Prostate gland (tissue), 2 donors: ENCODE measurements at regions not wholly inside any gene's neighbourhood (a gene's known extent, or its start where the extent isn't known, plus 50 kb on each side); places are given as distances from the start of the nearest gene placed in this dataset.

Experiments used
- DNase-seq: peaks from one replicate; pipeline ENCODE4 v3.0.0-alpha.2; 2019; ENCODE audit warnings: low spot score
- H3K27ac ChIP-seq, 2 donors: fragments of 200-600 bp; sonication (generic); 2 replicates each; pipeline ENCODE4 v1.5.1; 2017 to 2019
- H3K27me3 ChIP-seq: fragments of 200-600 bp; sonication (generic); replicated peaks from 2 replicates; pipeline ENCODE4 v1.5.1; 2019; ENCODE audit not compliant: insufficient read depth
- H3K36me3 ChIP-seq, 2 donors: fragments of 200-600 bp; sonication (generic); 1 replicate in 1 of 2; 2 replicates in 1 of 2; pipeline versions ENCODE4 v1.5.1 to v1.8.1; 2017 to 2019
- H3K4me1 ChIP-seq: fragments of 200-600 bp; sonication (generic); replicated peaks from 2 replicates; pipeline ENCODE4 v1.5.1; 2019
- H3K4me3 ChIP-seq, 2 donors: fragments of 200-600 bp; sonication (generic); 2 replicates each; pipeline ENCODE4 v1.5.1; 2017 to 2019
- H3K9me3 ChIP-seq: fragments of 200-600 bp; sonication (generic); 2 replicates; pipeline ENCODE4 v1.5.1; 2017
- CTCF ChIP-seq, 4 experiments: fragments of 200-600 bp in 2 of 4; fragments of 450-650 bp in 2 of 4; sonication (generic) in 2 of 4; IDR thresholded peaks; 1 replicate in 3 of 4; 2 replicates in 1 of 4; pipeline ENCODE4 v1.5.1; 2016 to 2019; ENCODE audit warnings: antibody characterized with exemption in 4 of 4, mild to moderate bottlenecking in 2 of 4, moderate library complexity in 2 of 4
- POLR2A ChIP-seq: fragments of 450-650 bp; IDR thresholded peaks from one replicate; pipeline ENCODE4 v1.6.1; 2016; ENCODE audit warnings: antibody characterized with exemption, mild to moderate bottlenecking
- POLR2AphosphoS5 ChIP-seq: sonication (generic); formaldehyde crosslinking; IDR thresholded peaks from one replicate; pipeline ENCODE4 v1.6.1; 2017; ENCODE audit warnings: antibody characterized with exemption
- WGBS: methylation state at CpG from one replicate; pipeline ENCODE4 v1.1.5; 2018; 5-methylcytosine and 5-hydroxymethylcytosine counted together
- intact Hi-C: fragments of 100-400 bp; cut with DNase I; formaldehyde crosslinking; loops from one replicate; pipeline ENCODE4 v1.14.2; 2022

- H3K27ac ChIP-seq = no peak overlapping the region
- TF ChIP-seq POLR2AphosphoS5 (no peak), CTCF (IDR thresholded peaks at IDR 0.05) (no peak), POLR2A (no peak)
- intact Hi-C loops = loop anchor here (10.0 kb wide), 1 partner anchor 862 kb away; no protein-coding TSS in a partner anchor
- H3K9me3 ChIP-seq = no peaks in the 10 kb centered on the region
- H3K36me3 ChIP-seq = no peaks in the 10 kb centered on the region
- no peak for DNase-seq
- H3K27me3 ChIP-seq = no peaks in the 10 kb centered on the region
- H3K4me1 ChIP-seq = no peaks in the 10 kb centered on the region
- H3K4me3 ChIP-seq = no peak overlapping the region
Measured at GRCh38 chr4:150002561-150002960, 75.7 kb upstream of the DCLK2 start.

GRCh38 chr4:150004481-150004880, 73.8 kb upstream of the DCLK2 start:
- WGBS = 30% methylated on average over 1 of the region's 1 CpG
- TF ChIP-seq POLR2A = no peak
- no peak for TF ChIP-seq CTCF (IDR thresholded peaks at IDR 0.05)
- no peak for TF ChIP-seq POLR2AphosphoS5
- intact Hi-C loops = loop anchor here (10.0 kb wide), 1 partner anchor 860 kb away; no protein-coding TSS in a partner anchor

GRCh38 chr4:150005537-150005936, 72.7 kb upstream of the DCLK2 start:
- TF ChIP-seq POLR2A = no peak
- no peak for TF ChIP-seq CTCF (IDR thresholded peaks at IDR 0.05)
- no peak for TF ChIP-seq POLR2AphosphoS5
- intact Hi-C loops = loop anchor here (5.0 to 10.0 kb wide), 3 partner anchors 72 to 859 kb away; partner anchors contain the start of gene DCLK2
- 54% methylated on average over 3 of the region's 3 CpGs for WGBS
- Histone ChIP-seq H3K4me3 (no peak overlapping the region), H3K27ac (no peak overlapping the region), H3K9me3 (no peaks in the 10 kb centered on the region), H3K4me1 (no peaks in the 10 kb centered on the region), H3K27me3 (no peaks in the 10 kb centered on the region), H3K36me3 (no peaks in the 10 kb centered on the region)
- DNase-seq = no peak

More at GRCh38 chr4:150004481-150004880, 73.8 kb upstream of the DCLK2 start:
- DNase-seq = no peak
- no peaks in the 10 kb centered on the region for H3K36me3 ChIP-seq
- H3K27me3 ChIP-seq = no peaks in the 10 kb centered on the region
- no peak overlapping the region for H3K4me3 ChIP-seq
- no peaks in the 10 kb centered on the region for H3K9me3 ChIP-seq
- no peaks in the 10 kb centered on the region for H3K4me1 ChIP-seq
- no peak overlapping the region for H3K27ac ChIP-seq

- TF ChIP-seq POLR2A = no peak
- H3K36me3 ChIP-seq = no peaks in the 10 kb centered on the region
- no peaks in the 10 kb centered on the region for H3K27me3 ChIP-seq
- WGBS = 26% methylated on average over 2 of the region's 2 CpGs
- DNase-seq = no peak
- H3K9me3 ChIP-seq = no peaks in the 10 kb centered on the region
- no peak overlapping the region for H3K27ac ChIP-seq
- intact Hi-C loops = loop anchor here (5.0 to 10.0 kb wide), 3 partner anchors 71 to 859 kb away; partner anchors contain the start of gene DCLK2
- no peak overlapping the region for H3K4me3 ChIP-seq
- no peaks in the 10 kb centered on the region for H3K4me1 ChIP-seq
Measured at GRCh38 chr4:150006197-150006596, 72.0 kb upstream of the DCLK2 start.

GRCh38 chr4:150007512-150007911, 70.7 kb upstream of the DCLK2 start:
- no peaks in the 10 kb centered on the region for H3K27me3 ChIP-seq
- DNase-seq = no peak
- TF ChIP-seq CTCF (IDR thresholded peaks at IDR 0.05) (no peak), POLR2A (no peak), POLR2AphosphoS5 (no peak)
- H3K9me3 ChIP-seq = no peaks in the 10 kb centered on the region
- no peak overlapping the region for H3K27ac ChIP-seq
- no peaks in the 10 kb centered on the region for H3K4me1 ChIP-seq
- no peak overlapping the region for H3K4me3 ChIP-seq
- H3K36me3 ChIP-seq = no peaks in the 10 kb centered on the region
- intact Hi-C loops = loop anchor here (5.0 to 10.0 kb wide), 3 partner anchors 70 to 857 kb away; partner anchors contain the start of gene DCLK2
- WGBS = 77% methylated on average over 3 of the region's 3 CpGs
